Left ventricle myocardium inferior (tissue), 1 donor: ENCODE measurements at regions not wholly inside any gene's neighbourhood (a gene's known extent, or its start where the extent isn't known, plus 50 kb on each side); places are given as distances from the start of the nearest gene placed in this dataset.

Experiments used
- DNase-seq: peaks from one replicate; pipeline ENCODE4 v3.0.0-alpha.2; 2020
- H3K27ac ChIP-seq: fragments of 200-600 bp; replicated peaks from 2 replicates; pipeline ENCODE4 v1.8.0; 2021
- H3K27me3 ChIP-seq: fragments of 200-600 bp; 2 replicates; pipeline ENCODE4 v1.8.0; 2021; ENCODE audit warnings: low read depth
- H3K36me3 ChIP-seq: fragments of 200-600 bp; 2 replicates; pipeline ENCODE4 v1.8.0; 2021
- H3K4me1 ChIP-seq: fragments of 200-600 bp; 2 replicates; pipeline ENCODE4 v1.8.0; 2021
- H3K4me3 ChIP-seq: fragments of 200-600 bp; 2 replicates; pipeline ENCODE4 v1.8.0; 2021; ENCODE audit warnings: mild to moderate bottlenecking, moderate library complexity
- H3K9me3 ChIP-seq: fragments of 200-600 bp; replicated peaks from 2 replicates; pipeline ENCODE4 v1.8.0; 2021
- CTCF ChIP-seq: fragments of 200-600 bp; IDR thresholded peaks from 2 replicates; pipeline ENCODE4 v1.8.0; 2021; ENCODE audit warnings: antibody characterized with exemption, mild to moderate bottlenecking, borderline replicate concordance
- intact Hi-C: fragments of 100-400 bp; cut with micrococcal nuclease; formaldehyde crosslinking; loops from one replicate; pipeline ENCODE4 v1.11.0; 2022
- donor health status: DM: no; HTN: yes; CAD: no; lungs with severe emphysema.

GRCh38 chr2:119068154-119068725 is 90.3 kb downstream of the C1QL2 start:
- no peaks in the 10 kb centered on the region for H3K4me1 ChIP-seq
- H3K9me3 ChIP-seq: peaks cover 8% of the 10 kb centered on the region
- DNase-seq: no peak
- intact Hi-C loops: no loop called here
- no peak for TF ChIP-seq CTCF
- H3K27ac ChIP-seq: no peak overlapping the region
- no peak overlapping the region for H3K4me3 ChIP-seq
- peaks cover 30% of the 10 kb centered on the region for H3K27me3 ChIP-seq
- no peaks in the 10 kb centered on the region for H3K36me3 ChIP-seq

DNA sequence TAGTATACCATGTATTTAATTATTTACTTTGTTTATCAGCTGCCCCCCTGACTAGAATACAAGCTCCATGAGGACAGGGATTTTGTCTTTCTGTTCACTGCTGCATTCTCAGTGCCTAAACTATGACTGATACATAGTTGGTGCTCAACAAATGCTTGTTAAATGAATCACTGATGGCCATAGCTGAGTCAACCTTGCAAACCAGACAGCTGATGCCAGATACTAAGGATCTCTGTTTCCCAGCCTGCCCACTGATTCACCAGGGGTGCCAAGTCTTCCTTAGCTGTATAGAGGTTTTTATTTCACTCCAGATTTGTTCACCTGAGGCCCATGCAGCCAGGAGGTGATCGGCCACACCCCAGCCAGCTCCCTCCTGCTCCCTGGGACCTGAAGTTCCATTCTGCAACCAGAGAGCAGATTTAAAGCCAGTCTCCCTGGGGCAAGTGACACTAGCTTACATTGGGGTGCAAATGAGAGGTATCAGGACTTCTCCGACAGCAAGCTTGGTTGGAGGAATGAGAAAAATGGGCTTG is 92.2 kb downstream of the C1QL2 start:
- DNase-seq: no peak
- no peak for TF ChIP-seq CTCF
- peaks cover 8% of the 10 kb centered on the region for H3K9me3 ChIP-seq
- peaks cover 6% of the 10 kb centered on the region for H3K4me1 ChIP-seq
- H3K4me3 ChIP-seq: no peak overlapping the region
- intact Hi-C loops: no loop called here
- no peak overlapping the region for H3K27ac ChIP-seq
- H3K36me3 ChIP-seq: no peaks in the 10 kb centered on the region
- H3K27me3 ChIP-seq: peaks cover 21% of the 10 kb centered on the region

DNA sequence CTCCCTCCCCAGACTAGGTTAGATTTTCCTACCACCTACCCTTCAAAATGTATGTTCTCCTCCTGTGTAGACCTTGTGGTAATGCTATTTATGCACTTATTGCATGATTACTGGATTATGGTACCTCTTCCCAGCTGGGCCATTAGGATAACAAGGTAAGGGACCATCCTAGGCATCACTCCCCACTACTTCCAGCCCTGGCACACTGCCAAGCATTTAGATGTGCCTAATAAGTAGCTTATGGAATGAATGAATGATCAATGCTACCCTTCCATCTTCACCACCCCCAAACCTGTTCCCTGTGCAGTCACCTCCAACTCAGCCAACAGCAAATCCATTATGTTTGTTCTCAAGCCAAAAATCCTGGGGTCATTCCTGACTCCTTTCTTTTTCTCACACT is 93.4 kb downstream of the C1QL2 start:
- intact Hi-C loops: no loop called here
- Histone ChIP-seq H3K27me3 (peaks cover 29% of the 10 kb centered on the region), H3K27ac (no peak overlapping the region), H3K4me1 (peaks cover 6% of the 10 kb centered on the region), H3K36me3 (no peaks in the 10 kb centered on the region), H3K9me3 (peaks cover 8% of the 10 kb centered on the region), H3K4me3 (no peak overlapping the region)
- DNase-seq: no peak
- TF ChIP-seq CTCF: no peak

DNA sequence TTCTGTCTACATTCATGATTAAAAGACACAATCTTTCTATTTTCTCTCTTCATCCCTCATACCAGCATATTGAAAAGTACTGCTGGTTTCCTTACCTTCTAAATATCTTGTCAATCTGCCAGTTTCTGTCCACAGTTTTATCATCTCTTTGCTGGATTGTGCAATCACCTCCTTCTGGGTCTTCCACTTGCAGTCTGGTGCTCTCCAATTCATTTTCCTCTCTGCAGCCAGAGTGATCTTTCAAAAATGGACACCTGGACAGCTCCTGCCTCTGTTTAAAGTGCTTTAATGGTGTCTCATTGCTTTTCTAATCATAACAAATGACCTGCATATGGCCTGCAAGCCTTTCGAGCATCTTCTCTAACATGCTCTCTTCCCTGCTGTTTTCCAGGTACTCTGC is 94.0 kb downstream of the C1QL2 start:
- Histone ChIP-seq H3K27me3 (peaks cover 32% of the 10 kb centered on the region), H3K9me3 (peaks cover 8% of the 10 kb centered on the region), H3K27ac (no peak overlapping the region), H3K4me3 (no peak overlapping the region), H3K36me3 (no peaks in the 10 kb centered on the region), H3K4me1 (peaks cover 6% of the 10 kb centered on the region)
- no peak for TF ChIP-seq CTCF
- intact Hi-C loops: no loop called here
- no peak for DNase-seq

- TF ChIP-seq CTCF: no peak
- Histone ChIP-seq H3K4me1 (peaks cover 6% of the 10 kb centered on the region), H3K27me3 (peaks cover 36% of the 10 kb centered on the region), H3K27ac (no peak overlapping the region), H3K4me3 (no peak overlapping the region), H3K9me3 (peaks cover 8% of the 10 kb centered on the region), H3K36me3 (no peaks in the 10 kb centered on the region)
- intact Hi-C loops: no loop called here
- DNase-seq: no peak
Measured at GRCh38 chr2:119063177-119063576, 95.4 kb downstream of the C1QL2 start.

DNA sequence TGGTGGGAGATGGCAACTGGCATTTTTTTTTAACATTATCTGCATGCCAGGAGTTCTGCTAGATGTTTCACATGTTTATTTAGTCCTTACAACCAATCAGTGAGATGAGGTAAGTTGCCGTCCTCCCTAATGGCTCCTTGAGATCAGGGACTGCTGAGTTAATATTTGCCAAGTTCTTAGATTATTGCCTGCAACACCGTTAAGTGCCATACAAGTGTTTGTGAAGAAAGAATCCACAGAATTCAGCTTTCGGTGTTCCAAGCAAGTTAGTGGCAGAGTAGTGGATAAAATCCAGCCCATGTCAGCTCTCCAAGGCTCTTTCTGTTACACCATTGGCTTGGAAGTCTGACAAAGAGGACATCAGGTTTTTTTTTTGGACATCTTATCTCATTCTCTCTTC is 95.9 kb downstream of the C1QL2 start:
- DNase-seq: no peak
- Histone ChIP-seq H3K4me1 (peaks cover 6% of the 10 kb centered on the region), H3K9me3 (peaks cover 8% of the 10 kb centered on the region), H3K4me3 (no peak overlapping the region), H3K27me3 (peaks cover 30% of the 10 kb centered on the region), H3K27ac (no peak overlapping the region), H3K36me3 (no peaks in the 10 kb centered on the region)
- intact Hi-C loops: no loop called here
- TF ChIP-seq CTCF: no peak
